HFF-Myc (cell line): ENCODE measurements at regions not wholly inside any gene's neighbourhood (a gene's known extent, or its start where the extent isn't known, plus 50 kb on each side); places are given as distances from the start of the nearest gene placed in this dataset.

Source experiments
- DNase-seq: peaks from one replicate; pipeline ENCODE4 v3.0.0-alpha.2; 2011; ENCODE audit warnings: low read depth; ENCODE audit errors: extremely low read depth
- H3K4me3 ChIP-seq: replicated peaks from 2 replicates; pipeline ENCODE4 v1.5.1; 2011; ENCODE audit warnings: low read depth, mild to moderate bottlenecking, control low read depth, low read length
- CTCF ChIP-seq: IDR thresholded peaks from 2 replicates; pipeline ENCODE4 v1.5.1; 2012; ENCODE audit warnings: mild to moderate bottlenecking, low read depth, low read length, control low read depth; ENCODE audit errors: missing control alignments

GRCh38 chr17:79335456-79335855 is 260.8 kb downstream of the ENGASE start:
- no peak for TF ChIP-seq CTCF
- no peak overlapping the region for H3K4me3 ChIP-seq
- DNase-seq = no peak

- no peak for TF ChIP-seq CTCF
- DNase-seq = no peak
Measured at GRCh38 chr17:79332011-79332554, 257.5 kb downstream of the ENGASE start.

GRCh38 chr17:79331492-79331891 is 256.9 kb downstream of the ENGASE start:
- no peak for DNase-seq
- H3K4me3 ChIP-seq = no peak overlapping the region
- no peak for TF ChIP-seq CTCF

More at GRCh38 chr17:79332011-79332554, 257.5 kb downstream of the ENGASE start:
- no peak overlapping the region for H3K4me3 ChIP-seq

- no peak overlapping the region for H3K4me3 ChIP-seq
- no peak for DNase-seq
- no peak for TF ChIP-seq CTCF
Measured at GRCh38 chr17:79330696-79331095, 256.1 kb downstream of the ENGASE start.

GRCh38 chr17:79330229-79330628 is 255.6 kb downstream of the ENGASE start:
- no peak for DNase-seq
- H3K4me3 ChIP-seq = no peak overlapping the region
- no peak for TF ChIP-seq CTCF

- no peak for TF ChIP-seq CTCF
- H3K4me3 ChIP-seq = no peak overlapping the region
- no peak for DNase-seq
Measured at GRCh38 chr17:79326814-79327213, 252.2 kb downstream of the ENGASE start.

- no peak for TF ChIP-seq CTCF
- no peak overlapping the region for H3K4me3 ChIP-seq
- DNase-seq = no peak
Measured at GRCh38 chr17:79325709-79326430, 251.2 kb downstream of the ENGASE start.
